ENCODE measurements at regions not wholly inside any gene's neighbourhood (a gene's known extent, or its start where the extent isn't known, plus 50 kb on each side); places are given as distances from the start of the nearest gene placed in this dataset.

DNA sequence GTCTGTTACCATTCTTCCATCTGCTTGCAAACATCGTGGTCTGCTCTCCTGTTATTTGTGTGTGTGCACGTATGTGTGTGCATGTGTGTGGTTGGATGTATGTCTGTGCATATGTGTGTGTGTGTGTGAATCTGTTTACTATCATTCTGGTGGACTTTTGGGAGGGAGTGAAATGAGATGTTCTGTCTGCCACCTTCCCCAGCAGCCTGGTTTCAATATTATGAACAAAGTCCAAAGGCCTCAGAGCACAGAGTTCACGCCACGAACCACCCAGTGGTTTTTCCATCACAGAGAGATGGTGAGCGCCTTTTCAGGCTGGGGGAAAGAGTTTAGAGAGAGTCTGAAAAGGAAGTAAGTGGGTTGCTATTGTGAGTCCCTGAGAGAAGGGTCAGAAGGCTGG lies 67.1 kb upstream of the YWHAQ start:
- peaks cover 26% of the 10 kb centered on the region for H3K27me3 Mint-ChIP-seq (ENCODE audit: low read depth)
- H3K9me3 Mint-ChIP-seq (ENCODE audit: insufficient read depth): no peaks in the 10 kb centered on the region
- H3K4me1 Mint-ChIP-seq (ENCODE audit: low read depth): peaks cover 37% of the 10 kb centered on the region
- peak; percentile 44 for DNase-seq
- ATAC-seq: peak; percentile 52
- CTCF ChIA-PET: no interaction called here
- peak overlapping the region; percentile 19 for H3K27ac Mint-ChIP-seq
- H3K36me3 Mint-ChIP-seq (ENCODE audit: low read depth): peaks cover 3% of the 10 kb centered on the region
- POLR2A ChIA-PET: no interaction called here
- H3K4me3 Mint-ChIP-seq: no peak overlapping the region

DNA sequence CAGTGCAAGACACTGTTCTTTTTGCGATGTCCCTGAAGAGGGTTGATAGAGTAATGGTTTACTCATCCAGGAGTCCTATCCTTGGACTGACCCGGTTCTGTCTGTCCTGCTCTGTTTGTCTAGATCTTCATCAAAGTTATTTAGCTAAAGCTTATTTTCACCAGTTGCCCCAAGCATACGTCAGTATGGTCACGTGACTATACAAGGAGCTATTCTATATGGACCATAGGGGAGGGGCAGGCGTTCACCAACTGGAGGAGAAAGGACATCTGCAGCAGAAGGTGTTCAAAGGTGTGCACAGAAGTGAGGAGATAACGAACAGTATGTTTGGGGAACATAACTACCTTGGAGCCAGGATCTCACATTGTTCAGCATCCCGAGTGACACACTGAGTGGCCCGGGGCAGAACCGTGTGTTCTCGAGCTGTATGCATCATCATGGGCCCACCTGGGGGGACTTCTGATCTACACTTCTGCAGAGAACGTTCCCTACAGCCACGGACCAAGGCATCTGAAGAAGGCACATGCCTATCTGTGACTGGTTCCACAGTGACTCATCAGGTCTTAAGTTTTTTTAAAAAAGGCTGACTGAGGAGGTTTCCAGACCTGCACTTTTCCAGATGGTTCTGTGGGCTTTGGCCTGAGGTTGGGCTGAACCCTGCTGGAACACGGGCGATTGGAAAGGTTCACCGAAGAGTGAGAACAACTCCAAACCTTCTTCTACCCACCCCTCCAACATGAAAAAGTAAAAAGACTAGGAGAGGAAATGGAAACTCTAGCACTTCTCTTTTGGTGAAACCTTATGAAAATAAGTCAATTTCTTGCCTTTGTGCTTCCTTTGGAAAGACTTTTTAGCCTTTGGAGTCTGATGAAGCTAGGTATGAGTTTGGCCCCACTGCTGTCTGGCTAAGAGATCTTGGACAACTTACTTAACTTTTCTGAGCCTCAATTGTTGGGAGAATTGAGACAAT lies 68.6 kb upstream of the YWHAQ start:
- H3K4me3 Mint-ChIP-seq: no peak overlapping the region
- peaks cover 26% of the 10 kb centered on the region for H3K27me3 Mint-ChIP-seq (ENCODE audit: low read depth)
- DNase-seq: no peak
- H3K9me3 Mint-ChIP-seq (ENCODE audit: insufficient read depth): no peaks in the 10 kb centered on the region
- no peak overlapping the region for H3K27ac Mint-ChIP-seq
- H3K4me1 Mint-ChIP-seq (ENCODE audit: low read depth): peaks cover 45% of the 10 kb centered on the region
- peaks cover 3% of the 10 kb centered on the region for H3K36me3 Mint-ChIP-seq (ENCODE audit: low read depth)
- CTCF ChIA-PET: interaction anchor here (0.7 kb wide), 1 partner anchor 10 kb away, joined by 3 read pairs; no protein-coding TSS in a partner anchor
- ATAC-seq: no peak
- POLR2A ChIA-PET: interaction anchor here (0.6 kb wide), 1 partner anchor 151 kb away, joined by 3 read pairs; no protein-coding TSS in a partner anchor

DNA sequence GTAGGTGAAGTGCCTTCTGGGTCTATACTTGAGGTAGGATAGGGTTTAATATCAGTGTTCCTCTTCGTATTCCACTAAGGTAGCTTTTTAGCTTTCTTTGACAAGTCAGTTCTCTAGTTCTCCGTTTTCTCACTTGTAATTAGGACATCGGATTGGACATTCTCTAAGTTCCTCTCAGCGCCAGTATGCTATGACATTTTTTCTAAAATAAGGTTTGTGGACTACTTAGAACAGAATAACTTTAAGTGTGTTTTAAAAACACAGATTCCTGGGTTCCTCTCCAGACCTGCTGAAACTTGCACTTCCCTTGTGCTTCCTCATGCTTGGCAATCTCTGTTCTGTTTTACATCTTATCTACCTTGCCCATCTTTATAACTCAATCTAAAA lies 69.3 kb upstream of the YWHAQ start:
- CTCF ChIA-PET: interaction anchor here (0.7 kb wide), 1 partner anchor 11 kb away, joined by 3 read pairs; no protein-coding TSS in a partner anchor
- peaks cover 26% of the 10 kb centered on the region for H3K27me3 Mint-ChIP-seq (ENCODE audit: low read depth)
- POLR2A ChIA-PET: interaction anchor here (0.5 kb wide), 1 partner anchor 538 kb away, joined by 3 read pairs; no protein-coding TSS in a partner anchor
- no peak overlapping the region for H3K4me3 Mint-ChIP-seq
- H3K9me3 Mint-ChIP-seq (ENCODE audit: insufficient read depth): no peaks in the 10 kb centered on the region
- DNase-seq (no peak), ATAC-seq (no peak)
- H3K4me1 Mint-ChIP-seq (ENCODE audit: low read depth): peaks cover 52% of the 10 kb centered on the region
- peaks cover 3% of the 10 kb centered on the region for H3K36me3 Mint-ChIP-seq (ENCODE audit: low read depth)
- H3K27ac Mint-ChIP-seq: no peak overlapping the region

DNA sequence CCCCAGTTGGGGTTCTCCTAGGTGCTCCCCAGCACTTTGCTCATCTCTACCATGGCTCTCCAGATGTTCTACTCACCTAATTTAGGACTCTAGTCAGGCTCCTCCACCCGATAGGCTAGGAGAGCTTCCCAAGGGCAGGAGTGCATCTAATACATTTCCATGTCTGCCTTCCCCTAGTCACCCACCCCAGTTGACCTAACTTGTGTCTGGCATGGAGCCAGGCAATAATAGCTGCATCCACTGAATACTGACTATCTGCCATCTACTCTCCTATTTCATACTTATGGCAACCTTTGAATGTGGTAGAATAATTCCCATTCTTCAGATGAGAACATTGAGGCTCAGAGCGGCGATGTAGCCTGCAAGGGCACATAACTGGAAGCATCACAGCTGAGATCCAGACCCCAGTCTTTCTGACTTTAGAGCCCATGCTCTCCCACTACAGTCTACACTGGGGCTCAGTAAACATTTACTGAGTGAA lies 71.8 kb upstream of the YWHAQ start:
- POLR2A ChIA-PET: interaction anchor here (0.8 to 1.7 kb wide), 6 partner anchors 21 to 147 kb away, joined by 3 to 7 read pairs (median 4); partner anchors contain the start of gene YWHAQ
- CTCF ChIA-PET: interaction anchor here (0.7 to 1.5 kb wide), 12 partner anchors 10 to 229 kb away, joined by 3 to 6 read pairs (median 4); partner anchors contain the start of gene YWHAQ
- H3K4me1 Mint-ChIP-seq (ENCODE audit: low read depth): peaks cover 51% of the 10 kb centered on the region
- peak overlapping the region; percentile 67 for H3K27ac Mint-ChIP-seq
- peaks cover 3% of the 10 kb centered on the region for H3K36me3 Mint-ChIP-seq (ENCODE audit: low read depth)
- H3K27me3 Mint-ChIP-seq (ENCODE audit: low read depth): peaks cover 20% of the 10 kb centered on the region
- H3K4me3 Mint-ChIP-seq: no peak overlapping the region
- no peak for ATAC-seq
- DNase-seq: no peak
- H3K9me3 Mint-ChIP-seq (ENCODE audit: insufficient read depth): no peaks in the 10 kb centered on the region

DNA sequence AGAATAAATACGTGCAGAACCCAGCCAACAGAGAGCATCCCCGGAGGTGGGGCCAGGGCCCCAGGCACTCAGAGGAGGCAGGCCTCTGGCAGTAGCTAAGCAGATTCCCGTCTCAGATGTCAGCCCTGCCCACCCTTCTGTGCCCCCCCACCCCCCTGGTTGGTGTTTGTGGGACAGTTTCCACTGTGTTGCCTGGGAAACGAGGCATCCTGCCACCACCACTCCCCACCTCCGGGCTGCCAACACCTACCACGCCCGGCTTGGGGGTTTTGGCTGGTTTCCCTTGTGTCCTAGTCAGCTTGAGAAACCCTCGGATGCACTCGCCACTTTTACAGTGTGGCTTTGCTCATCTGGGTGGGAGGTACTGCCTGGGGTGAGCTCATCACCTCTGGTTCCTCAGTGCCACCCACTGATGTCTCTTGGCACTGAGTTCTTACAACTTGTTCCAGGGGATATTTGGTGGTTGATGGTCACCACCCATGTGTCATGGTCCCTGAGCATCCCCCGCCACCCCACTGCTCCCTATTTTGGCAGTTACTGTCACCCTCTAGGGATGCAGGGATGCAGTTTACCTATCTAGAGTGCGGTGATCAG lies 72.4 kb upstream of the YWHAQ start:
- DNase-seq (peak; percentile 90), ATAC-seq (peak; percentile 92)
- H3K27ac Mint-ChIP-seq: peak overlapping the region; percentile 85
- peaks cover 46% of the 10 kb centered on the region for H3K4me1 Mint-ChIP-seq (ENCODE audit: low read depth)
- no peak overlapping the region for H3K4me3 Mint-ChIP-seq
- ChIA-PET POLR2A (interaction anchor here (0.8 to 1.7 kb wide), 6 partner anchors 22 to 147 kb away, joined by 3 to 7 read pairs (median 4); partner anchors contain the start of gene YWHAQ), CTCF (interaction anchor here (0.6 to 1.5 kb wide), 13 partner anchors 9 to 230 kb away, joined by 3 to 6 read pairs (median 3); partner anchors contain the start of genes ADAM17 and YWHAQ)
- H3K36me3 Mint-ChIP-seq (ENCODE audit: low read depth): peaks cover 3% of the 10 kb centered on the region
- H3K27me3 Mint-ChIP-seq (ENCODE audit: low read depth): peaks cover 20% of the 10 kb centered on the region
- no peaks in the 10 kb centered on the region for H3K9me3 Mint-ChIP-seq (ENCODE audit: insufficient read depth)

DNA sequence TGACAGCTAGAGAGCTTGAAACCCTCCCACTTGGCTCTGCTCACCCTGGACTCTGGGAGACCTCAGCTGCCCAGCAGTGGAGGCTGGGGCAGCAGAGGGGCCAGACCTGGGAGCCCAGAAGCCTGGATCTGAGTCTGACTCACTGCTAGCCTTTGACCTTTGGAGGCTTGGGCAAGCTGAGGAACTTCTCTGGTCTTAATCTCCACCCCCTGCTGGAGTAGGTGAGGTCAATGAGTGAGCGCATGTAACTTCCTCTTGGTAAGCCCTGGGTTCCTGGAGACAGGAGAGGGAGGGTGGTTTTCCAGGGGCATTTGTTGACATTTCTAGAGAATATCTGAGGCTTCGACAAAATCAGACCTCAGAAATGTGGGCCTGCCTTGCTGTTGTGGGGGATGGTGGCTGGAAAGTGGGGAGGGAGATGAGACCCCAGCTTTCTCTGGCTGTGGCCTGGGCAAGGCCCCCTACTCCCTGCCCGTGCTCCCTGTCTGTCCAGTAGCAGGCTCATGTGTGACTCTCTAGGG lies 73.0 kb upstream of the YWHAQ start:
- peaks cover 43% of the 10 kb centered on the region for H3K4me1 Mint-ChIP-seq (ENCODE audit: low read depth)
- H3K4me3 Mint-ChIP-seq: no peak overlapping the region
- H3K27me3 Mint-ChIP-seq (ENCODE audit: low read depth): peaks cover 20% of the 10 kb centered on the region
- POLR2A ChIA-PET: interaction anchor here (0.9 to 1.7 kb wide), 5 partner anchors 22 to 148 kb away, joined by 3 to 7 read pairs (median 4); partner anchors contain the start of gene YWHAQ
- CTCF ChIA-PET: interaction anchor here (0.6 to 1.5 kb wide), 11 partner anchors 32 to 230 kb away, joined by 3 to 6 read pairs (median 3); partner anchors contain the start of genes ADAM17 and YWHAQ
- peak overlapping the region; percentile 85 for H3K27ac Mint-ChIP-seq
- peak; percentile 25 for ATAC-seq
- no peaks in the 10 kb centered on the region for H3K9me3 Mint-ChIP-seq (ENCODE audit: insufficient read depth)
- peaks cover 3% of the 10 kb centered on the region for H3K36me3 Mint-ChIP-seq (ENCODE audit: low read depth)
- DNase-seq: no peak

DNA sequence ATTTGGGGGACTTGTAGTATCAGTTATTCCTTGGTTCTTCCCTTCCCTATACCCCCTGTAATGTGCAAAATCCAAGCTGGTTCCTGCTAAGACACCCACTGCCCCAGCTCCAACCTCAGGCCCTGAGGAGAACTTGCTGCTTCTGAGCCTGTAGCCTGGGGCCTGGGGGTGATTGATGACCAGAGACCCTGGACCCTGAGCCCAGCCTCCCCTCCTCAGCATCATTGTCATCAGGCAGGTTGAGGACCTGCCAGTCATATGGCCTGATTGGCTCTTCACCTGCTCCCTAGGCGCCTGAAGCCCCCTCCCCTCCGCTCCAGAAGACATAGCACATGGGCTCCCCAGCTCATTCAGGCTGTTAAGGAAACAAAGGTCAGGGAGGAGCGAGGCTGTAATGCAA lies 73.8 kb upstream of the YWHAQ start:
- ATAC-seq (no peak), DNase-seq (no peak)
- peak overlapping the region; percentile 40 for H3K27ac Mint-ChIP-seq
- H3K4me1 Mint-ChIP-seq (ENCODE audit: low read depth): peaks cover 41% of the 10 kb centered on the region
- peaks cover 18% of the 10 kb centered on the region for H3K27me3 Mint-ChIP-seq (ENCODE audit: low read depth)
- ChIA-PET CTCF (no interaction called here), POLR2A (no interaction called here)
- peaks cover 3% of the 10 kb centered on the region for H3K36me3 Mint-ChIP-seq (ENCODE audit: low read depth)
- no peaks in the 10 kb centered on the region for H3K9me3 Mint-ChIP-seq (ENCODE audit: insufficient read depth)
- no peak overlapping the region for H3K4me3 Mint-ChIP-seq

DNA sequence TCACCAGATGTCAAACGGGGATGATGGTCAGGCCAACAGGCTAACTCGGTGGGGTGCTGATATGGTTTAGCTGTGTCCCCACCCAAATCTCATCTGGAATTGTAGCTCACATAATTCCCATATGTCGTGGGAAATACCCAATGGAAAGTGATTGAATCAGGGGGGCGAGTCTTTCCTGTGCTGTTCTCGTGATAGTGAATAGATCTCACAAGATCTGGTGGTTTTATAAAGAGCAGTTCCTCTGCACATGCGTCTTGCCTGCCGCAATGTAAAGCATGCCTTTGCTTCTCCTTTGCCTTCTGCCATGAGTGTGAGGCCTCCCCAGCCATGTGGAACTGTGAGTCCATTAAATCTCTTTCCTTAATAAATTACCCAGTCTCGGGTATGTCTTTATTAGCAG lies 74.4 kb upstream of the YWHAQ start:
- DNase-seq (no peak), ATAC-seq (no peak)
- ChIA-PET POLR2A (interaction anchor here (0.7 kb wide), 1 partner anchor 459 kb away, joined by 4 read pairs; no protein-coding TSS in a partner anchor), CTCF (no interaction called here)
- Mint-ChIP-seq H3K4me3 (no peak overlapping the region), H3K36me3 (ENCODE audit: low read depth) (peaks cover 3% of the 10 kb centered on the region), H3K9me3 (ENCODE audit: insufficient read depth) (no peaks in the 10 kb centered on the region), H3K4me1 (ENCODE audit: low read depth) (peaks cover 35% of the 10 kb centered on the region), H3K27me3 (ENCODE audit: low read depth) (peaks cover 13% of the 10 kb centered on the region), H3K27ac (peak overlapping the region; percentile 58)

DNA sequence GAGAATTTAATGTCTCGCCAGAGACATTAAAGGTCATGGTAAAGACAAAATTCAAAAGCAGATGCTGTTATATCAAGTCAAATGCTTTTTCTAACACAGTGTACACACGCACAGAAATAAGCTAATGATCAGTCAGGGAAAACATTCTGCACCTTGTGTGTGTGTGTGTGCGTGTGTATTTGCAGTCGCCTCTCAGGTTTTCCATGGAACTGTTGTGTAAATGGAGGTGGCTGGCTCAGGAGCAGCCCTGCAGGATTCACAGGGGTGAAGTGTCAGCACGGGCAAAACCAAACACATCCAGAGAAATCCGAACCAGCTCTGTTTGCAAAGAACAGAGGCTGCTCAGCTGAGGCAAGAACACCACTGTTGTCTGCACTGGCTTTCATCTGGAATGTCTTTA lies 76.2 kb upstream of the YWHAQ start:
- CTCF ChIA-PET: interaction anchor here (1.0 to 1.9 kb wide), 2 partner anchors 17 to 30 kb away, joined by 3 to 4 read pairs; no protein-coding TSS in a partner anchor
- POLR2A ChIA-PET: interaction anchor here (1.3 kb wide), 1 partner anchor 25 kb away, joined by 3 read pairs; no protein-coding TSS in a partner anchor

DNA sequence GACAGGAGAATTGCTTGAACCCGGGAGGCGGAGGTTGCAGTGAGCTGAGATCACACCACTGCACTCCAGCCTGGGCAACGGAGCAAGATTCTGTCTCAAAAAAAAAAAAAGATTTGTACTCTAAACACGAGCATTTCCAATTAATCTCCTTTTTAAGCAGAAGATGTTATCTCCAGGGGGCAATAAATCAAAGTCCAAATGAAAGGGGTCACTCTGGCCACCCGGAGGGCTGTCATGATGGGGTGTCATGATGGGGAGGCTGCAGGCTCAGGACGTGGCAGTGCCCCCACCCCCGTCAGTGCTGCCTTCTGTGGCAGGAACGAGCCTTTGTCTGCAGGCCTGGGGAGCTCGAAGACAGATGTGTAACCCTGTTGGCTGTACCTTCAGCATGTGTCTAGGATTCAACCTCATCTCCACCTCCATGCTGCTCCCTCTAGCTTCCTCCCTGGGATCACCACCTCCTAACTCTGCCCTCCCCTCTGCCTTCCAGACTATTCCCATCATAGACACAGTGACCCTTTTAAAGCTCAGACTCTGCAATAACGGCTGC lies 76.9 kb upstream of the YWHAQ start:
- ChIA-PET POLR2A (interaction anchor here (1.3 kb wide), 1 partner anchor 26 kb away, joined by 3 read pairs; no protein-coding TSS in a partner anchor), CTCF (interaction anchor here (1.0 to 1.9 kb wide), 3 partner anchors 17 to 29 kb away, joined by 3 to 4 read pairs (median 3); no protein-coding TSS in a partner anchor)
- H3K9me3 Mint-ChIP-seq (ENCODE audit: insufficient read depth): no peaks in the 10 kb centered on the region
- DNase-seq (no peak), ATAC-seq (no peak)
- no peak overlapping the region for H3K4me3 Mint-ChIP-seq
- H3K27ac Mint-ChIP-seq: no peak overlapping the region
- no peaks in the 10 kb centered on the region for H3K27me3 Mint-ChIP-seq (ENCODE audit: low read depth)
- no peaks in the 10 kb centered on the region for H3K36me3 Mint-ChIP-seq (ENCODE audit: low read depth)
- H3K4me1 Mint-ChIP-seq (ENCODE audit: low read depth): peaks cover 35% of the 10 kb centered on the region

More for the DNA sequence above, 76.2 kb upstream of the YWHAQ start:
- H3K4me3 Mint-ChIP-seq: no peak overlapping the region
- H3K27ac Mint-ChIP-seq: no peak overlapping the region
- H3K4me1 Mint-ChIP-seq (ENCODE audit: low read depth): peaks cover 38% of the 10 kb centered on the region
- no peaks in the 10 kb centered on the region for H3K9me3 Mint-ChIP-seq (ENCODE audit: insufficient read depth)
- ATAC-seq (no peak), DNase-seq (no peak)
- no peaks in the 10 kb centered on the region for H3K36me3 Mint-ChIP-seq (ENCODE audit: low read depth)
- H3K27me3 Mint-ChIP-seq (ENCODE audit: low read depth): peaks cover 4% of the 10 kb centered on the region
